ENCODE measurements at regions not wholly inside any gene's neighbourhood (a gene's known extent, or its start where the extent isn't known, plus 50 kb on each side); places are given as distances from the start of the nearest gene placed in this dataset.

- no peak for TF ChIP-seq CTCF (IDR thresholded peaks at IDR 0.05)
- TF ChIP-seq POLR2AphosphoS5 (IDR thresholded peaks at IDR 0.05; ENCODE audit: low read depth, low read length) = no peak
- TF ChIP-seq TCF7L2 (IDR thresholded peaks at IDR 0.05; ENCODE audit: low read depth, low read length) = no peak
Measured at GRCh38 chr18:55751476-55751875, 163.5 kb upstream of the TCF4 start.

Data from Panc1 (cell line).